Esophagus (tissue), 2 donors: ENCODE measurements at regions not wholly inside any gene's neighbourhood (a gene's known extent, or its start where the extent isn't known, plus 50 kb on each side); places are given as distances from the start of the nearest gene placed in this dataset.
"Not testable (repeated sequence)": the region's sequence is repeated elsewhere in the genome, so short reads cannot be mapped to it uniquely, and the experiment has no call there.

Experiments
- H3K27ac ChIP-seq, 2 donors: one replicate each; pipeline ENCODE4 v1.5.1; 2013; ENCODE audit warnings: low read depth in 2 of 2, mild to moderate bottlenecking in 2 of 2, inconsistent platforms in 1 of 2, low read length in 1 of 2, moderate library complexity in 1 of 2
- H3K27me3 ChIP-seq, 2 donors: one replicate each; pipeline ENCODE4 v1.6.1; 2013; ENCODE audit warnings: low read length in 2 of 2, control low read depth in 1 of 2, mild to moderate bottlenecking in 1 of 2; ENCODE audit not compliant: insufficient read depth in 2 of 2, control insufficient read depth in 1 of 2
- H3K36me3 ChIP-seq, 2 donors: one replicate each; pipeline ENCODE4 v1.6.1; 2013; ENCODE audit warnings: low read length in 1 of 2; ENCODE audit not compliant: control insufficient read depth in 2 of 2, insufficient read depth in 2 of 2
- H3K4me1 ChIP-seq, 2 donors: one replicate each; pipeline ENCODE4 v1.6.1; 2013; ENCODE audit warnings: low read length in 1 of 2; ENCODE audit not compliant: control insufficient read depth in 2 of 2, insufficient read depth in 2 of 2
- H3K4me3 ChIP-seq, 2 donors: one replicate each; pipeline ENCODE4 v1.5.1; 2013; ENCODE audit warnings: low read length in 2 of 2, mild to moderate bottlenecking in 2 of 2, low read depth in 1 of 2, moderate library complexity in 1 of 2
- H3K9me3 ChIP-seq, 2 donors: one replicate each; pipeline ENCODE4 v1.6.1; 2013; ENCODE audit warnings: mild to moderate bottlenecking in 2 of 2, low read depth in 1 of 2, low read length in 1 of 2, moderate library complexity in 1 of 2; ENCODE audit not compliant: control insufficient read depth in 2 of 2, insufficient read depth in 1 of 2
- WGBS, 2 donors: extraction: QIAGEN DNeasy Blood & Tissue Kit; methylation state at CpG; one replicate each; pipeline ENCODE4 v1.1.7; 2013; 5-methylcytosine and 5-hydroxymethylcytosine counted together
- donor health status: healthy with polysubstance abuse.
- donor health status: Bipolar disorder and iron deficiency.

GRCh38 chr13:42490676-42491075 lies 83.3 kb upstream of the TNFSF11 start:
- H3K27me3 ChIP-seq, result no peaks in the 10 kb centered on the region
- no peaks in the 10 kb centered on the region for H3K36me3 ChIP-seq
- H3K27ac ChIP-seq, result no peak overlapping the region
- H3K4me1 ChIP-seq, result no peaks in the 10 kb centered on the region
- H3K9me3 ChIP-seq, result no peaks in the 10 kb centered on the region
- 57% methylated on average over 5 of the region's 5 CpGs for WGBS, 2 donors
- no peak overlapping the region for H3K4me3 ChIP-seq

GRCh38 chr13:42492372-42492920 lies 81.5 kb upstream of the TNFSF11 start:
- 82 to 85% methylated on average over 4 of the region's 4 CpGs for WGBS, 2 donors
- no peak overlapping the region for H3K4me3 ChIP-seq

GRCh38 chr13:42494157-42494556 lies 79.8 kb upstream of the TNFSF11 start:
- H3K4me1 ChIP-seq, result no peaks in the 10 kb centered on the region
- H3K27ac ChIP-seq, result no peak overlapping the region
- H3K27me3 ChIP-seq, result no peaks in the 10 kb centered on the region
- no peaks in the 10 kb centered on the region for H3K36me3 ChIP-seq
- WGBS, 2 donors, result 68 to 70% methylated on average over 3 of the region's 3 CpGs
- no peak overlapping the region for H3K4me3 ChIP-seq
- H3K9me3 ChIP-seq, result no peaks in the 10 kb centered on the region

More at GRCh38 chr13:42492372-42492920, 81.5 kb upstream of the TNFSF11 start:
- H3K4me1 ChIP-seq, result no peaks in the 10 kb centered on the region
- no peaks in the 10 kb centered on the region for H3K9me3 ChIP-seq
- no peak overlapping the region for H3K27ac ChIP-seq
- no peaks in the 10 kb centered on the region for H3K27me3 ChIP-seq
- no peaks in the 10 kb centered on the region for H3K36me3 ChIP-seq

- no peak overlapping the region for H3K27ac ChIP-seq
- no peaks in the 10 kb centered on the region for H3K4me1 ChIP-seq
- H3K4me3 ChIP-seq, result no peak overlapping the region
- no peaks in the 10 kb centered on the region for H3K9me3 ChIP-seq
- no peaks in the 10 kb centered on the region for H3K36me3 ChIP-seq
- no peaks in the 10 kb centered on the region for H3K27me3 ChIP-seq
These were observed 78.7 kb upstream of the TNFSF11 start for GRCh38 chr13:42495255-42495654.

GRCh38 chr13:42495751-42496150 lies 78.2 kb upstream of the TNFSF11 start:
- Histone ChIP-seq H3K27me3 (no peaks in the 10 kb centered on the region), H3K27ac (no peak overlapping the region), H3K9me3 (no peaks in the 10 kb centered on the region), H3K4me1 (no peaks in the 10 kb centered on the region), H3K4me3 (no peak overlapping the region), H3K36me3 (no peaks in the 10 kb centered on the region)
- WGBS, 2 donors, result 73 to 84% methylated on average over 7 of the region's 7 CpGs

GRCh38 chr13:42496926-42497554 lies 76.9 kb upstream of the TNFSF11 start:
- WGBS, 2 donors, result 85 to 86% methylated on average over 10 of the region's 10 CpGs
- not testable (repeated sequence) for H3K4me1 ChIP-seq, H3K9me3 ChIP-seq, H3K27ac ChIP-seq, H3K4me3 ChIP-seq, H3K36me3 ChIP-seq, H3K27me3 ChIP-seq

DNA sequence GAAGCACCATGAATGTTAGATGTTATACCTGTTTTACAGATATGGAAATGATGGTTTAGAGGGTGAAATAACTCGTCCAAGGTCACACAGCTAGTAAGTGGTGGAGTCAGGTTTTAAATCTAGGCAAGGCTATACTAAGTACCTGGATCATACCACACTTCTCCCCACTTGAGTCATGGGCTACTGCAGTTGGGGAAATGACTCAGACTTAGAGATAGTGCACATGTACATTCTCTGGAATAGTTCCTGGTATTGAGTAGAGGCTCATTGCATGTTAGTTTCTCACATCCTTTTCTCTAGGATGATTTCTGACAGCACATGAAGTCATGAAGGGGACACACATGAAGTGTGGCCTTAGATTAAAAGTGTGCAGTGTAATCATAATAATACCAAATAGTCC lies 76.2 kb upstream of the TNFSF11 start:
- WGBS, 2 donors, result 48 to 58% methylated on average over 1 of the region's 1 CpG
- Histone ChIP-seq H3K27me3 (no peaks in the 10 kb centered on the region), H3K27ac (no peak overlapping the region), H3K4me1 (no peaks in the 10 kb centered on the region), H3K36me3 (no peaks in the 10 kb centered on the region), H3K9me3 (no peaks in the 10 kb centered on the region), H3K4me3 (no peak overlapping the region)

- H3K27ac ChIP-seq, result no peak overlapping the region
- 85 to 91% methylated on average over 3 of the region's 3 CpGs for WGBS, 2 donors
- H3K36me3 ChIP-seq, result no peaks in the 10 kb centered on the region
- no peaks in the 10 kb centered on the region for H3K27me3 ChIP-seq
- no peak overlapping the region for H3K4me3 ChIP-seq
- no peaks in the 10 kb centered on the region for H3K9me3 ChIP-seq
- H3K4me1 ChIP-seq, result no peaks in the 10 kb centered on the region
These were observed 75.4 kb upstream of the TNFSF11 start for GRCh38 chr13:42498521-42498920.
